Erythroblast (primary cell): ENCODE measurements at regions not wholly inside any gene's neighbourhood (a gene's known extent, or its start where the extent isn't known, plus 50 kb on each side); places are given as distances from the start of the nearest gene placed in this dataset.

ENCODE experiments used
- GATA1 ChIP-seq: IDR thresholded peaks from 2 replicates; pipeline ENCODE4 v1.6.1; 2011; ENCODE audit warnings: low read depth, mild to moderate bottlenecking, control low read depth, low read length, moderate library complexity
- POLR2A ChIP-seq: IDR thresholded peaks from 2 replicates; pipeline ENCODE4 v1.6.1; 2011; ENCODE audit warnings: mild to moderate bottlenecking, low read length

DNA sequence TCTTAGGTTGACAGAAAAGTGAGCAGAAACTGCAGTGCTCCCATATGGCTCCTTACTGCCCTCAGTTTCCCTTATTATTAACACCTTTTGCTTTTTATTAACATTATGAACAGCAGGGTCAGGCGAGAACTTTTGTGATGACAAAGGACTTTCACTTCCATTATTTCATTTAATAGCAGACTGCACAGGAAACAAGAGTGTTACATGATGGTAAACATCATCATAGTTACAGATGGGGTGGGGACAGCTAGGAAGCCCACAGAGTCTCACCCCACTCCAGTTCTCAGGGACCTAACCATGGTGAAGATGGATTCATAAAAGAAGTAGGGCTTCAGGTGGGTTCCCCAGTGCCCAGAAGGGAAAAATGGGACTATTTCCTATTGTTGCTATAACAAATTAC is 110.1 kb upstream of the PELI2 start:
- TF ChIP-seq POLR2A (no peak), GATA1 (no peak)
